ENCODE measurements at regions not wholly inside any gene's neighbourhood (a gene's known extent, or its start where the extent isn't known, plus 50 kb on each side); places are given as distances from the start of the nearest gene placed in this dataset.

DNA sequence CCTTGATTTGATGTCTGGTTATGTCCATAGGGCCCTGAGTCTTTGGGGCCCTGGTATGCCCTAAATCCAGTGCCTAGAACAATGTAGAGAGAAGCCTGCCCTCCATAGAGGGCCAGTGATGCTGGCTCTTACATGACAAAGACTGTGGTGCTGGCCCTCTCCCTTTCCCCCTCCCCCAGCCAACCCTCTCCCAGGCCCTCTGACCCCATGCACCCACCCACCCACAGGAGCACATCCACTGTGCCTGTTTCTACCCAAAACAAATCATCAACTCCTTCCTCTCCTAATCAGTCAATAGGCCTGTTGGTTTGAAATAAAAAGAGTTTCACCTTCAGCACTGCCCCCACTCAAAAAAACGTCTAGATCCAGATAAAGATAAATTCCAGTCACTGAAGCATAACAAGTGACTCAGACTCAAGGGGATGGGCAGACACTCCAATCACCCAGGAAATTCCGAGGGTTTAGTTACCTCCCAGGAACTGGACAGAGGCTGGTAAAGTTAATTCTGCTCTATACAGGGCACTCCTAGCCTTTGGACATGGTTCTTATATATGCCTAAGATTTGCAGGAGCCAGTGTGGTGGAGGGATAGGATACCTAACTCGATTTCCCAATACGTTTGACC lies 144.8 kb upstream of the VANGL1 start:
- TF ChIP-seq, protein P1, sequence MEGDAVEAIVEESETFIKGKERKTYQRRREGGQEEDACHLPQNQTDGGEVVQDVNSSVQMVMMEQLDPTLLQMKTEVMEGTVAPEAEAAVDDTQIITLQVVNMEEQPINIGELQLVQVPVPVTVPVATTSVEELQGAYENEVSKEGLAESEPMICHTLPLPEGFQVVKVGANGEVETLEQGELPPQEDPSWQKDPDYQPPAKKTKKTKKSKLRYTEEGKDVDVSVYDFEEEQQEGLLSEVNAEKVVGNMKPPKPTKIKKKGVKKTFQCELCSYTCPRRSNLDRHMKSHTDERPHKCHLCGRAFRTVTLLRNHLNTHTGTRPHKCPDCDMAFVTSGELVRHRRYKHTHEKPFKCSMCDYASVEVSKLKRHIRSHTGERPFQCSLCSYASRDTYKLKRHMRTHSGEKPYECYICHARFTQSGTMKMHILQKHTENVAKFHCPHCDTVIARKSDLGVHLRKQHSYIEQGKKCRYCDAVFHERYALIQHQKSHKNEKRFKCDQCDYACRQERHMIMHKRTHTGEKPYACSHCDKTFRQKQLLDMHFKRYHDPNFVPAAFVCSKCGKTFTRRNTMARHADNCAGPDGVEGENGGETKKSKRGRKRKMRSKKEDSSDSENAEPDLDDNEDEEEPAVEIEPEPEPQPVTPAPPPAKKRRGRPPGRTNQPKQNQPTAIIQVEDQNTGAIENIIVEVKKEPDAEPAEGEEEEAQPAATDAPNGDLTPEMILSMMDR (IDR thresholded peaks at IDR 0.05; ENCODE audit: insufficient read depth, low read depth, low read length, missing control alignments) = no peak
- no peak overlapping the region for H3K4me3 ChIP-seq (ENCODE audit: low read depth, low read length)
- no peak for DNase-seq (ENCODE audit: low read depth)

DNA sequence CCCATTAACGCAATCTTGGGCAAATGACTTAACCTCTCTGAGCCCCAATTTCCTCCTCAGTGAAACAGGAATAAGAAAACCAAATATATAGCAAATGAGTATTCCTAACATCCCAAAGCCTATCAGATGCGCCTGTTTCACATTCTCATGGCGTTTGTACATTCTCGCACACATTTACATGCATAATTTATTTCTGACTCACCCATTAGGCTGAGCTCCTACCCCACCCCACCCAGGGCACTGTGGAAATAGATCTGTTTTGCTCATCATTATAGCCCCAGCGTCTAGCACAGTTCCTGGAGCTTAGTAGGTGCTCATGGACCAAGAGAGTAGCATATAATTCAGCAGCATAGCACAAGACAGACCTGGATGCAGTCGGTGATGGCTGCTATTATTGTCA lies 146.1 kb upstream of the VANGL1 start:
- H3K4me3 ChIP-seq (ENCODE audit: low read depth, low read length) = no peak overlapping the region
- no peak for DNase-seq (ENCODE audit: low read depth)
- TF ChIP-seq, protein P1 (IDR thresholded peaks at IDR 0.05; ENCODE audit: insufficient read depth, low read depth, low read length, missing control alignments) = no peak

DNA sequence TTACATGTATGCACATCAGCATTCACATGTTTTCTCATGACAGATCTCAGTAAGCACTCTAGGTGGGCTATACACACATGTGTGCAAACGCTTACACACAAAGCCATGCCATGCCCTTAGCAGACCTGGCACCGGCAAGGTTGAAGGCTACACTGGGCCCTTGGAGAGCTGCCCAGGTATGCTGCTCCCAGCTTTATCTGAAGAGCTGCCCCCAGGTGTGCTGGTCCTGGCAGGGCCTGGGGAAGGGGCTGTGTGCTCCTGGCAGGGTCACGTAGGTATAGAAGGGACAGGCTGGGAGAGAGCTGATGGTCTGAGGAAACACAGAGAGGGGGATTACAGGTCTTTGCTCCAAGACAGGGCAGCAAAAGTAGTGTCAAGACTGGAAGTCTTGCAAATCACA lies 146.7 kb upstream of the VANGL1 start:
- no peak overlapping the region for H3K4me3 ChIP-seq (ENCODE audit: low read depth, low read length)
- TF ChIP-seq, protein P1 (IDR thresholded peaks at IDR 0.05; ENCODE audit: insufficient read depth, low read depth, low read length, missing control alignments) = no peak
- DNase-seq (ENCODE audit: low read depth) = no peak

DNA sequence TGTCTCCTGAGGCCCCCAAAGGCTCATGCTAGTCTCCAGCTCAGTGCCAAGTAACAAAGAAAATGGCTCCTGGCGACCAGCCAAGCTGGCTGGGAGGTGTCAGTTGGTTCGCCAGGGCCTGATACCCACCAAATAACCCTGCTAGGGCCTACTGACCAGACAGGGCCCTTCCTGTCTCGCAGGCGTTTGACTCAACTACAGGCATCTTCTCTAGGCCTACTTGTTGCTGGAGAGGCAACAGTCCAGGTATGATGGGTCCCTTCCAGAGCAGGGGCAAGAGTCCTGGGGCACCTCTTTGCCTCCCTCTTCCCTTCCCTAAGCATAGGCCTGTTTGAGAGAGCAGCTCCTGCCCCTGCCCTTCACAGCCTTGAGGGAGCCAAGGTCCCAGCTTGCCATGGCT lies 147.9 kb upstream of the VANGL1 start:
- H3K4me3 ChIP-seq (ENCODE audit: low read depth, low read length) = no peak overlapping the region
- no peak for DNase-seq (ENCODE audit: low read depth)
- TF ChIP-seq, protein P1 (IDR thresholded peaks at IDR 0.05; ENCODE audit: insufficient read depth, low read depth, low read length, missing control alignments) = no peak

DNA sequence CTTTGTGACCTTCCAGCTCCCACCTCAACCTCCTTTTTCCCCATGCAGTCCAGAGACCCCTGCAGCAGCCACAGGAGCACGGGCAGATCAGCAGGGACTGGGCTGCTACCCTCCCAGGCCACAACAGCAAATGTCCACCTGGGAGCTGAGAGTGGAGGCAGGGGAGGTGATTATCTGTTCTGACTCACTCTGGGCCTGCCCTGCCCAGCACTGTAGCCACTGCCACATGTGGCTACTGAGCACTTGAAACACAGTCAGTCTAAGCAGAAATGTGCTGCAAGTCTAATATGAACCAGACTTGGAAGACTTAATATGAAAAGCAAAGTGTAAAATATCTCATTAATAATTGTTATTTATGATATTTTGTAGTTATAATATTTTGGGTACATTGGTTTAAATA lies 148.9 kb upstream of the VANGL1 start:
- no peak for DNase-seq (ENCODE audit: low read depth)
- H3K4me3 ChIP-seq (ENCODE audit: low read depth, low read length) = no peak overlapping the region
- TF ChIP-seq, protein P1 (IDR thresholded peaks at IDR 0.05; ENCODE audit: insufficient read depth, low read depth, low read length, missing control alignments) = no peak

DNA sequence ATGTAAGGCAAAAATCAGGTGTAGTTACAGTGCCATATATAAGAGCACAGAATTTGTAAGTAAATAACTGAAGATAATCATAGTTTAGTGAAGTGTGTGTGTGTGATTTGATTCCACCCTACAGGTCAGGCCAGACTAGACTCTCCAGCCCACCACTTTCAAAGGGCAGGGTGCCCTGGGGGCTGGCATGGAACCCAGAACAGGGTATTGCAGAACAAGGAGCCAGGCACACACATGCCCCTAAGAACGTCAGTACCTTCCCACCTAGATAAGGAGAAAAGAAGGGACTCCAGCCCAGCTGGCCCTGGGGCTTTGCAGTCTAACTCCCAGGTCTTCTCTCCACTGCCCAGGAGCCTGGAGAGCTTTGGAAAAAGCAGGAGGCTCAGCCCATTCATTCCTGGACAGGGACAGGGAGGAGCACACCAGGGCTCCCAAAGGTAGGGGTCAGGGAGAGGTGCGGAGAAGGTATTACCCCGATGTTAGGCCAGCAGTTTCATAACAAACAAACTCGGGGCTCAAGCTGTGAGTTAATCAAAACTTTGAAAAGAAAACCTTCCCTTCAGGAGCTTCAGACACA lies 149.7 kb upstream of the VANGL1 start:
- no peak for DNase-seq (ENCODE audit: low read depth)
- no peak overlapping the region for H3K4me3 ChIP-seq (ENCODE audit: low read depth, low read length)
- TF ChIP-seq, protein P1 (IDR thresholded peaks at IDR 0.05; ENCODE audit: insufficient read depth, low read depth, low read length, missing control alignments) = no peak

Measured in GM12865 (cell line).